Superior temporal gyrus (tissue), 1 donor: ENCODE measurements at regions not wholly inside any gene's neighbourhood (a gene's known extent, or its start where the extent isn't known, plus 50 kb on each side); places are given as distances from the start of the nearest gene placed in this dataset.

ENCODE experiments used
- DNase-seq: peaks from one replicate; pipeline ENCODE4 v3.0.0-alpha.2; 2016; ENCODE audit errors: extremely low spot score

DNA sequence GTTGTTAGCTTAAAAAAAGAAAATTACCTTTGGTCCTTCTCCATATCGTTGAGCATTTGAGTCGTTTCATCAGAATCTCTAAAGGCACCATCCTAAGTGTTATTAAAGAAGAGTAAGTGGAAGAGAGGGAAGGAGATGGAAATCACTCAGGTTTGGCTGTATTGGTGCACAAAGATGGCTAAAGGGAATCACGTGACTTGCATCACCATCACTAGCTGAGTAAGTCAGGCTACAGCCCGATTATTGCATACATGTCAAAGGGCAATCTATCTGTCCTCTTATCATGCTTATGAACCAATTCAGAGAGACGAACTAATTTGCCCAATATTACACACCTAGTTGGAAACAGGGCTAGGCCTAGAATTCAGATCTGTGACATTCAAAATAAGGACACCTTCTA lies 137.6 kb downstream of the CMPK2 start:
- DNase-seq, result no peak

GRCh38 chr2:6730003-6730402 lies 135.7 kb downstream of the CMPK2 start:
- DNase-seq, result no peak

DNA sequence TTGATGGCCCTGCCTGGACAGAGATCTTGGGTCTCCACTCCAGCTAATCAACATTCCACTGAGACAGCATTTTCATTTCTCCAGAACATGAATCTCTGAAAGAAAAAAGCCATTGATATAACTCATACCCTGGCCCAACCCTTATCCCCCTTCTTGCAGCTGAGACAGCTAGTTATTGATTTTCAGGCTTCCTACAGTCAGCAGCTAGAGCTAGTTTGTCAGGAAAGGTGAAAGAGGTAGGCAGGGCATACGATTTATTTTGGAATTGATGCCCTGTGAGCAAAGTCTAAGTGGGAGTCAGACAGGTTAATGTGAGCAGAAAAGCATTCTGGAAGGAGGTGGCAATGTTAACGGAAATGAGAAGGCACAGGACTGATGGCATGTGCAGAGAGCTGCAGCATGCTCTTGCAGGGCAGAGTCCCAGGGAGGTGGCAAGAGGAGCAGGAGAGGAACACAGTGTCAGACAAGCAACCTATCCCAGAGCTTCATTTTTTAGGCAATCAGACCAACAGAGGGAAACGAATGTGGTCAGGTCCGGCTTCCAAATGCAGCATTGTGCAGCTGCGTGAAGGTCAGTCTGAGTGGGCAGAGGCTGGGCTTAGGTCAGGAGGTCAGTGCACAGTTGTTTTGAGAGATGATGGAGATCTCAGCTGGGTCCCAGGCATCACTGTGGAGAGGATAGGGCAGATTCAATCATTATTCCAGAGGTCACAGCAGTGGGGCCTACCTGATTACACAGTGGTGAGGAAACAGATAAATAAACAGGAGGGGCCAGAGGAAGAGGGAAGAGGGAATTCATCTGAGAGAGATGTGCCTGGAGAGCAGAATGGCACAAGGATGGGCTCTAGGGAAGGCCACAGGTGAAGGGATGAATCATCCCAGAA lies 134.8 kb downstream of the CMPK2 start:
- DNase-seq, result no peak

DNA sequence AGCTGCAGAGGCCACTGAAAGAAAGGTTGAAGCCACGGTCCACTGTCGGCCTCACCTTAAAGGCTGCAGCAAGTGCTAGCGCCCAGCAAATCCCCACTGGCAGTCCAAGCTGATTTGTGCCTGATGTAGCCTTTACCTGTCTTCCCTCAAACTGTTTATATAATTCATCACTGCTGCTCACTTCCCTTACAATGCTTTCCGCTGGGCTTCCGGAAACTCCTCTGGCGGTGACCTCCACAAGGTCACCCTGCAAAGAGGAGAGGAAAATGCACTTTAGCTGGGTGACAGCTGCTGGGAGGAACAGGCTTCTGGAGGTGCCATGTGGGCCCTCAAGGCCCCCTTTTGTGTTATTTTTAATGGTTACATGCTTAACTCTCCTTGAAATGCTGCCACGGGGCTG lies 126.2 kb downstream of the CMPK2 start:
- no peak for DNase-seq

DNA sequence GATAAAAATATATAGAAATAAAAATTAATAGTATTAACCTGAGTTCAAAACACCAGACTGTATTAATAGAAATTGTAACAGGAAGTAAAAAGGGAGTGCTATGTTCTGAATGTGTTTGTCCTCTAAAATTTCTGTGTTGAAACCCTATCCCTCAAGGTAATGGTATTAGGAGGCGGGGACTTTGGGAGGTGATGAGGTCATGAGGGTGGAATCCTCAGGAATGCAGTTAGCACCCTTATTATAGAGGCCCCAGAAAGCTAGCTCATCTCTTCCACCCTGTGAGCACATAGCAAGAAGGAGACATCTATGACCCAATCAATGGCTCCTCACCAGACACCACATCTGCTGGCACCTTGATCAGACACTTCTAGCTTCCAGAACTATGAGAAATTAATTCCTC lies 124.5 kb downstream of the CMPK2 start:
- no peak for DNase-seq

DNA sequence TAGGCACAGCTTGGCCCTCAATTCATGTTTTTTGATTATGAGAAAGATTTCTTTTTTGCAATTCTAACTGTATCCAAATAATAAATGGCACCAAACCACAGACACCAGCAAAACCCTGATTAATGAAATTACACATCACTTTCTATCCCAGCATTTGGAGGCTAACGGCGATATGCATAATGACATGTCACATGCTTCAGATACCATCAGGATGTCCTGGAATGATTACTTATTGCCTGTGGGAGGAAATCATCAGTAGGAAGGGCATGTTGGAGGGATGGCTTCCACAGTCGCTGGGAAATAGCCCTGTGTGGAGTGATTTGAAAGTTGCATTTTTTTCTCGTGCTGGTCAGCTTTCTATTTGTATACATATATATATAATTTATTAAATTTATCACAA lies 121.7 kb downstream of the CMPK2 start:
- DNase-seq, result no peak

DNA sequence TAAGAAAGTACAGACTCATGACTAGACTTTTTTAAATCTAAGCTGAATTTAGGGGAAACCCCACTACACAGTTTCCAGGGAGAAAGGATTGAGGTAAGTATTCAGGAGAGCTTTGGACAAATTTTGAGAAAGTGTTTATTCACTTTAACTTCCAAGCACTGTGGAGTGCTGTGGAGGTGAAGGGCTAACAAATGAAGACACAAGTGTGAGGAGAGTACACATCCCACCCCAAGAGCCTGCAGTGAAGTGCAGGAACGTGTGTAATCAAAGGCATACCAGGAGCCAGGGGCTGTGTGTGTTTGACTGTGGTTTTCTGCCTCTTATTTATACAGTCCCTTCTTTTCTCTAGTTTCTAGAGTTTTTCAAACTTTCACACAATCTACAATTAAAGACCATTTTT lies 118.3 kb downstream of the CMPK2 start:
- DNase-seq, result no peak

GRCh38 chr2:6748406-6749067 lies 117.2 kb downstream of the CMPK2 start:
- DNase-seq, result no peak

DNA sequence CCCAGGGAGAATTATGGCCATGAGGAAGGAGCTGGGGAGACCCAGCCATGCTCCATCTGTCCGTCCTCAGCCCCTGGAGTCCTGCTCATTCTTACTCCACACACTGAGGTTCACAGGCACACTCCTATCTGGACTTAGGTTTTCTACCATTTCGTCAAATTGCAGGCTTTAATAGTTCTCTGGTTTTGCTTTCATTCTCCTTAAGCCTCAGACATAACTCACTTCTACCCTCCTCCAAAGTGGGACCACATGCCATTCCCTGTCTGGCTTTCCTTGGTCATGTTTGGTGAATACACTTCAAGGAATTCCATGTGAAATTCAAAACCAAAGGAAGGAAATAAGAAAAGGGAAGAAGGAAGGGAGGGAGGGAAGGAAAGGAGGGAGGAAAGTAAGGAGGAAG lies 115.7 kb downstream of the CMPK2 start:
- no peak for DNase-seq

- DNase-seq, result no peak
Measured at GRCh38 chr2:6750411-6751158, 115.1 kb downstream of the CMPK2 start.

DNA sequence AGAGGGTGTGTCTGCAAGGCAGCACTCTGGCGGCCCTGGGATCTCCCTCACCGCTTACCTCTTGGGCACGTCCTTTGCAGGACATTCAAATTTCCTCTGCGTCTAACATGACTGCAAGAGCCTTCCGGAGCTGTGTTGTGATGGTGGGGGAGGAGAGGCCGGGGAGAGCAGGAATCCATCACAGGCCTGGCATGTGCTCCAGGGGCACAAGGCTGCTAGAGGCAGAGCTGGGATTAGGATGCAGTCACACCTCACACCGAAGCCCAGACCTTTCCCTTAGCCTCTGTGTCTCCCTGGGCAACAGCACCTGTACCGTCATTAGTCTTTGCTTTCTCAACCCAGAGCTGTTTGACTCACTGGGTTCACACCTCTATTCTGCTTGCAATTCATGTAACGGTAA lies 111.3 kb downstream of the CMPK2 start:
- DNase-seq, result no peak

- DNase-seq, result no peak
Measured at GRCh38 chr2:6755456-6755855, 110.3 kb downstream of the CMPK2 start.

GRCh38 chr2:6757215-6757614 lies 108.5 kb downstream of the CMPK2 start:
- no peak for DNase-seq

GRCh38 chr2:6759689-6760088 lies 106.0 kb downstream of the CMPK2 start:
- no peak for DNase-seq

DNA sequence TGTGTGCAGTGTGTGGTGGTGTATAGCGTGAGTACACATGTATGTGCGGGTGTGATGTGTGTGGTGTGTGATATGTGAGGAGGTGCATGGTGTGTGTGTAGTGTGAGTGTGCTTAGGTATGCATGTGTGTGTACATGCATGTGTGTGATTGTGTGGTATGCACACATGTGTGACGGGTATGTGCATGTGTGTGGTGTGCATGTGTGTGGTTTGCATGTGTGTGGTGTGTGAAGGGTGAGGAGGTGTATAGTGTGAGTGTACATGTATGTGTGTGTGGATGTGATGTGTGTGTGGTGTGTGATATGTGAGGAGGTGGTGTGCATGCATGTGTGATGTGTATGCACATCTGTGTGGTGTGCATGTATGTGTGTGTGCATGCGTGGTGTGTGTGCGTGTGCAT lies 105.6 kb downstream of the CMPK2 start:
- DNase-seq, result no peak

DNA sequence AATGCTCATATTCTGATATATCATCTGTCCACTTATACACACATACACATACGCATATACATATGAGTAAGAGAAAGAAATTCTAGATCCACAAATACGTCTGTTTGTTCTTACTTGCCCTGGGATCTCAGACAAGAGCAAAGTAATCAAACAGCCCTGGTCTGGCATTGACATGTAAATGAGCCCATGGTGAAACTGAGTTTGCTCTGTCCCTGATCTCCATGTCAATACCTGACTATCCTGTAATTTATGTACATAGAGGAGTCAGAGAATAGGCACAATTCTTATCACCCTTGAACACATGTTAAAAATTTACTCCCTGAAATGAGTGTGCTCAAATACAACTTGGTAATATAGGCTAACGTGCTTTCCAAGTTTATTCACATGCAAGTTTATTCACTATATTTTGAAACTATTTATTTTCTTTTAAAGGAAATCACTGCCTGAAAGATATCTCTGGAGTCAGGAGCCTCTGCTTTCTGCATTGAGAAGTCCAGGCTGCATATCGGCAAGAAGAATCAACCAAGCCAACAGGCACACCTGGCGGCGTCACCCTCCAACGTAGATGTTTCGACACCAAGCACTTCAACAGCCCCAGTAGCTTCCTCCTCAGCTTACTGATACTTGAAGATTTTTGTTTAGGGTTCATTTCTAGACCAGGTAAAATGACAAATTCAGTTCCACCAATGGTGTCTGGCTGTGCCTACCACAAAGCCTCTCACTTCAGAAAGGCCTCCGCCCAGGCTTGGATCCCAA lies 100.6 kb downstream of the CMPK2 start:
- no peak for DNase-seq

DNA sequence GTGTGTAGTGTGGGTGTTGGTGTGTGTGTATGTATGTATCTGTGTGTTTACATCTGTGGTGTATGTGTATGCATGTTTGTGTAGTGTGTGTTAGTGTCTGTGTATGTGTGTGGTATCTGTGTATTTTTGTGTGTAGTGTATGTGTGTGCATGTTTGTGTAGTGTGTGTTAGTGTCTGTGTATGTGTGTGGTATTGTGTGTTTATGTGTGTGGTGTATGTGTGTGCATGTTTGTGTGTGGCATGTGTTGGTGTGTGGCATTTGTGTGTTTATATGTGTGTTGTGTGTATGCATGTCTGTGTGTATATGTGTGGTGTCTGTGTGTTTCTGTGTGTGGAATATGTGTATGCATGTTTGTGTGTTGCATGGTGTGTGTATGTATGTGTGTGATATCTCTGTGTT lies 96.4 kb downstream of the CMPK2 start:
- DNase-seq, result no peak

- no peak for DNase-seq
Measured at GRCh38 chr2:6770006-6770405, 95.7 kb downstream of the CMPK2 start.

DNA sequence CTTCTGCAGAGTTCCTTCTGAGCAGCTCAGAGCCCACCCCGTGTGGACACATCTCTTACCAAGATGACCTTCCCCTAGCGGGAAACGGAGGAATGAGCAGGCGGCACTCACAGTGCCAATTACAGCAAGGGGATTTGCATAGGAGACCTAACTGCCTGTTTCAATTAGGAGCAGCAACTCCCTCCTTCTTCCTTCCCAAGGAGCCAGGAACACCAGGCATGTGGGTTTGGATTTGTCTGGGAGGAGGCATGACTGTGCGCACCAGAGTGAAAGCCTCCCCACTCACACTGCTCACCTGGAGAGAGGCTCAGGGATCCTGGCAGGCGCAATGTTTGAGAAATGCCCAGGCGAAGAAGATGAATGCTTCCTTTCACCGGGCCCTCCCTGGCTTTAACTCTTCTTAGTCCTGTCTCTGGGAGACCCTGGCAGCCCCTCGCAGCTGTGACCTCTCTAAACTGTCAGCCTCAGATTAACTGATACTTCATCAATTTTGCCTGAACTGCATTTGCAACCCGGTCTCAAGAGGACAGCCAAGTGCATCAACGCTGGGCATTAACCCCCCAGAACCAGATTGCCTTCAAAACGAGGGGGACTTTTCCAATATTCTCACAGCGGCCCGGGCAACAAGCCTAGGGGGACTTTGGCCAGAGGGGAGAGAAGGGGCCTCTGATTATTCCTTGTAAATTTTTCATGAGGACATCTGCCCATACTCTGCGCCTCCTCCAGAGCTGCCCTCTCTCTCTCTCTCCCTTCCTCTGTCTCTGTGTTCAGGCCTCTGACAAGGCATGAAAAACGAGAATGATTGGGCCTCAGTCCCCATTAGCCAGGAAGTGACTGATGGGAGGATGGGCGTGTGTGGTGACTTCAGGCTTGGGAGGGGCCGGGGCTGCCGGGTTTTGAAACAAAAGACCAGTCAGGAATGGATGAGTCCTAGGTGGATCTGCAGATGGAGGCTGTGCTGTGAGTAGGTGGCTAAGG lies 93.8 kb downstream of the CMPK2 start:
- no peak for DNase-seq

GRCh38 chr2:6773007-6773693 lies 92.6 kb downstream of the CMPK2 start:
- peak; percentile 75 for DNase-seq
